ENCODE measurements at regions not wholly inside any gene's neighbourhood (a gene's known extent, or its start where the extent isn't known, plus 50 kb on each side); places are given as distances from the start of the nearest gene placed in this dataset.

- H3K9ac ChIP-seq (ENCODE audit: low read length), result no peak overlapping the region
- DNase-seq, result no peak
- ATAC-seq (ENCODE audit: low read depth), result no peak
- no peak overlapping the region for H2AFZ ChIP-seq (ENCODE audit: insufficient read depth, low read depth, low read length, poor library complexity, severe bottlenecking)
- Mint-ChIP-seq H3K4me3 (no peak overlapping the region), H3K27me3 (no peaks in the 10 kb centered on the region), H3K27ac (no peak overlapping the region), H3K9me3 (ENCODE audit: insufficient read depth) (peaks cover 4% of the 10 kb centered on the region), H3K4me1 (no peaks in the 10 kb centered on the region)
- intact Hi-C loops (cut with micrococcal nuclease), result no loop called here
- no peaks in the 10 kb centered on the region for H3K27me3 ChIP-seq (replicated peaks in 1 of 4; ENCODE audit: control extremely low read depth in 1 of 4, control insufficient read depth in 3 of 4, insufficient read depth in 4 of 4, low read length in 3 of 4)
- TF ChIP-seq CTCF (IDR thresholded peaks at IDR 0.05) (no peak), EZH2 (IDR thresholded peaks at IDR 0.05; ENCODE audit: borderline replicate concordance, insufficient read depth, low read depth, low read length, poor library complexity, severe bottlenecking) (no peak)
- H3K36me3 ChIP-seq (replicated peaks in 1 of 2; ENCODE audit: control extremely low read depth in 1 of 2, control insufficient read depth in 1 of 2, extremely low read depth in 1 of 2, insufficient read depth in 2 of 2, low read length in 1 of 2), result no peaks in the 10 kb centered on the region
- POLR2A ChIA-PET, result no interaction called here
- no peaks in the 10 kb centered on the region for H3K4me1 ChIP-seq (ENCODE audit: control insufficient read depth in 2 of 2, insufficient read depth in 2 of 2, low read length in 2 of 2)
- no peak overlapping the region for H3K4me2 ChIP-seq (replicated peaks; ENCODE audit: low read depth, low read length, poor library complexity, severe bottlenecking)
- no peaks in the 10 kb centered on the region for H4K20me1 ChIP-seq (ENCODE audit: control insufficient read depth, insufficient read depth, low read length, poor library complexity, severe bottlenecking)
- CTCF ChIA-PET, result no interaction called here
- no peaks in the 10 kb centered on the region for H3K79me2 ChIP-seq (ENCODE audit: control insufficient read depth, insufficient read depth, low read length)
- no peak overlapping the region for H3K27ac ChIP-seq (ENCODE audit: low read length in 2 of 2)
- 13% methylated on average over 1 of the region's 2 CpGs for WGBS (ENCODE audit: insufficient coverage)
- no peak overlapping the region for H3K4me3 ChIP-seq (ENCODE audit: control extremely low read depth in 1 of 5, extremely low read depth in 1 of 5, insufficient read depth in 1 of 5, low read depth in 2 of 5, low read length in 4 of 5)
- peaks cover 0 to 7% (median 0%) of the 10 kb centered on the region in 3 donors for H3K9me3 ChIP-seq (ENCODE audit: control extremely low read depth in 1 of 3, control insufficient read depth in 2 of 3, insufficient read depth in 1 of 3, low read length in 2 of 3)
Observed at GRCh38 chr18:30632071-30632698, 410.4 kb downstream of the DSC3 start.

GRCh38 chr18:30625961-30626360 is 416.6 kb downstream of the DSC3 start:
- DNase-seq (no peak), ATAC-seq (ENCODE audit: low read depth) (no peak)
- Histone ChIP-seq H4K20me1 (ENCODE audit: control insufficient read depth, insufficient read depth, low read length, poor library complexity, severe bottlenecking) (no peaks in the 10 kb centered on the region), H3K36me3 (replicated peaks in 1 of 2; ENCODE audit: control extremely low read depth in 1 of 2, control insufficient read depth in 1 of 2, extremely low read depth in 1 of 2, insufficient read depth in 2 of 2, low read length in 1 of 2) (no peaks in the 10 kb centered on the region), H3K4me3 (ENCODE audit: control extremely low read depth in 1 of 5, extremely low read depth in 1 of 5, insufficient read depth in 1 of 5, low read depth in 2 of 5, low read length in 4 of 5) (no peak overlapping the region), H3K4me2 (replicated peaks; ENCODE audit: low read depth, low read length, poor library complexity, severe bottlenecking) (no peak overlapping the region), H3K9ac (ENCODE audit: low read length) (no peak overlapping the region), H3K79me2 (ENCODE audit: control insufficient read depth, insufficient read depth, low read length) (no peaks in the 10 kb centered on the region), H3K4me1 (ENCODE audit: control insufficient read depth in 2 of 2, insufficient read depth in 2 of 2, low read length in 2 of 2) (no peaks in the 10 kb centered on the region), H3K9me3 (ENCODE audit: control extremely low read depth in 1 of 3, control insufficient read depth in 2 of 3, insufficient read depth in 1 of 3, low read length in 2 of 3) (no peaks in the 10 kb centered on the region), H3K27ac (ENCODE audit: low read length in 2 of 2) (no peak overlapping the region), H2AFZ (ENCODE audit: insufficient read depth, low read depth, low read length, poor library complexity, severe bottlenecking) (no peak overlapping the region), H3K27me3 (replicated peaks in 1 of 4; ENCODE audit: control extremely low read depth in 1 of 4, control insufficient read depth in 3 of 4, insufficient read depth in 4 of 4, low read length in 3 of 4) (no peaks in the 10 kb centered on the region)
- H3K9me3 Mint-ChIP-seq (ENCODE audit: insufficient read depth), result peaks cover 4% of the 10 kb centered on the region
- CTCF ChIA-PET, result no interaction called here
- no peaks in the 10 kb centered on the region for H3K4me1 Mint-ChIP-seq
- 67% methylated on average over 1 of the region's 3 CpGs for WGBS (ENCODE audit: insufficient coverage)
- intact Hi-C loops (cut with micrococcal nuclease), result no loop called here
- POLR2A ChIA-PET, result no interaction called here
- TF ChIP-seq EZH2 (IDR thresholded peaks at IDR 0.05; ENCODE audit: borderline replicate concordance, insufficient read depth, low read depth, low read length, poor library complexity, severe bottlenecking), result no peak
- no peak for TF ChIP-seq CTCF (IDR thresholded peaks at IDR 0.05)
- H3K27ac Mint-ChIP-seq, result no peak overlapping the region
- H3K4me3 Mint-ChIP-seq, result no peak overlapping the region
- H3K27me3 Mint-ChIP-seq, result no peaks in the 10 kb centered on the region

Data from B cell (primary cell).